DOHH2 (cell line): ENCODE measurements at regions not wholly inside any gene's neighbourhood (a gene's known extent, or its start where the extent isn't known, plus 50 kb on each side); places are given as distances from the start of the nearest gene placed in this dataset.

Source experiments
- H3F3A ChIP-seq: fragments of 200-600 bp; sonication (generic), shearing (Covaris generic); 2 replicates; pipeline ENCODE4 v1.6.0; 2016; ENCODE audit warnings: antibody characterized with exemption, mild to moderate bottlenecking; ENCODE audit not compliant: control insufficient read depth, insufficient read depth
- H3K27ac ChIP-seq: fragments of 200-600 bp; sonication (generic); 2 replicates; pipeline ENCODE4 v1.5.1; 2014; ENCODE audit warnings: low read depth, mild to moderate bottlenecking, low read length, moderate library complexity
- H3K27me3 ChIP-seq: fragments of 200-600 bp; sonication (generic); 2 replicates; pipeline ENCODE4 v1.6.1; 2014; ENCODE audit warnings: mild to moderate bottlenecking, low read length, mixed read lengths; ENCODE audit not compliant: control insufficient read depth
- H3K36me3 ChIP-seq: fragments of 200-600 bp; sonication (generic); 2 replicates; pipeline ENCODE4 v1.6.1; 2014; ENCODE audit warnings: mild to moderate bottlenecking, low read length, moderate library complexity, mixed read lengths; ENCODE audit not compliant: control insufficient read depth
- H3K4me1 ChIP-seq: fragments of 200-600 bp; sonication (generic); 2 replicates; pipeline ENCODE4 v1.6.1; 2014; ENCODE audit warnings: mild to moderate bottlenecking, low read length, mixed read lengths; ENCODE audit not compliant: control insufficient read depth
- H3K4me2 ChIP-seq: fragments of 200-600 bp; sonication (generic); 2 replicates; pipeline ENCODE4 v1.6.0; 2014; ENCODE audit warnings: mild to moderate bottlenecking, low read length, moderate library complexity
- H3K4me3 ChIP-seq: fragments of 200-600 bp; sonication (generic); 2 replicates; pipeline ENCODE4 v1.5.1; 2014; ENCODE audit warnings: mild to moderate bottlenecking, low read length, mixed read lengths
- H3K79me2 ChIP-seq: fragments of 200-600 bp; sonication (generic); 2 replicates; pipeline ENCODE4 v1.6.1; 2014; ENCODE audit warnings: mild to moderate bottlenecking, low read length, mixed read lengths; ENCODE audit not compliant: control insufficient read depth
- H3K9me2 ChIP-seq: fragments of 200-600 bp; sonication (generic); replicated peaks from 2 replicates; pipeline ENCODE4 v1.6.1; 2014; ENCODE audit warnings: mild to moderate bottlenecking, low read length, mixed read lengths; ENCODE audit not compliant: control insufficient read depth
- H3K9me3 ChIP-seq: fragments of 200-600 bp; sonication (generic); 2 replicates; pipeline ENCODE4 v1.6.1; 2014; ENCODE audit warnings: antibody characterized with exemption, low read length, mixed read lengths; ENCODE audit not compliant: control insufficient read depth, insufficient read depth
- H4K20me1 ChIP-seq: fragments of 200-600 bp; sonication (generic); 2 replicates; pipeline ENCODE4 v1.6.0; 2014; ENCODE audit warnings: low read depth, mild to moderate bottlenecking, antibody characterized with exemption, low read length, moderate library complexity; ENCODE audit not compliant: control insufficient read depth, insufficient read depth
- EZH2phosphoT487 ChIP-seq: fragments of 200-600 bp; sonication (generic); IDR thresholded peaks from 2 replicates; pipeline ENCODE4 v1.6.1; 2017; ENCODE audit warnings: borderline replicate concordance, mild to moderate bottlenecking, antibody characterized with exemption, low read length, moderate library complexity, mixed read lengths
- TF ChIP-seq, protein P1 (sequence below): fragments of 200-600 bp; sonication (generic); IDR thresholded peaks from one replicate; pipeline ENCODE4 v1.5.1; 2014; ENCODE audit warnings: antibody characterized with exemption, mild to moderate bottlenecking, low read depth, low read length; ENCODE audit not compliant: poor library complexity, severe bottlenecking

DNA sequence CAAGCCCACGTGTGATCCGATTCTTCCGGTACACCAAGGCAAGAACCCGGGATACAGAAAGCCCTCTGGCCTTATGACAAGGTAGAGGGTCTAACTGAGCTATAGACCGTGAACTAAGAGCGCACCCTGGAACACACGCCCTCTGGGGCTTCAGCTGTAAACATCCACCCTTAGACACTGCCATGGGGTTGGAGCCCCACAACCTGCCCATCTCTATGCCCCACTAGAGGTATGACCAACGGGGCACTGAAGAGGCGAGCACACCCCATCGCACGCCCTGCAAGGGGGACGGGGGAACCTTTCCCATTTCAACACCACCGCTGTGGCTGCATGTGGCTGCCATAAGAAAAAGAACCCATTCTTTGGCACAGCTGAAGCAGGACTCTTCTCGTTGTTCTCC lies 1206.0 kb upstream of the TMEM132C start:
- TF ChIP-seq, protein P1, sequence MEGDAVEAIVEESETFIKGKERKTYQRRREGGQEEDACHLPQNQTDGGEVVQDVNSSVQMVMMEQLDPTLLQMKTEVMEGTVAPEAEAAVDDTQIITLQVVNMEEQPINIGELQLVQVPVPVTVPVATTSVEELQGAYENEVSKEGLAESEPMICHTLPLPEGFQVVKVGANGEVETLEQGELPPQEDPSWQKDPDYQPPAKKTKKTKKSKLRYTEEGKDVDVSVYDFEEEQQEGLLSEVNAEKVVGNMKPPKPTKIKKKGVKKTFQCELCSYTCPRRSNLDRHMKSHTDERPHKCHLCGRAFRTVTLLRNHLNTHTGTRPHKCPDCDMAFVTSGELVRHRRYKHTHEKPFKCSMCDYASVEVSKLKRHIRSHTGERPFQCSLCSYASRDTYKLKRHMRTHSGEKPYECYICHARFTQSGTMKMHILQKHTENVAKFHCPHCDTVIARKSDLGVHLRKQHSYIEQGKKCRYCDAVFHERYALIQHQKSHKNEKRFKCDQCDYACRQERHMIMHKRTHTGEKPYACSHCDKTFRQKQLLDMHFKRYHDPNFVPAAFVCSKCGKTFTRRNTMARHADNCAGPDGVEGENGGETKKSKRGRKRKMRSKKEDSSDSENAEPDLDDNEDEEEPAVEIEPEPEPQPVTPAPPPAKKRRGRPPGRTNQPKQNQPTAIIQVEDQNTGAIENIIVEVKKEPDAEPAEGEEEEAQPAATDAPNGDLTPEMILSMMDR, result no peak
- TF ChIP-seq EZH2phosphoT487, result no peak
- no peak overlapping the region for H3K27ac ChIP-seq

DNA sequence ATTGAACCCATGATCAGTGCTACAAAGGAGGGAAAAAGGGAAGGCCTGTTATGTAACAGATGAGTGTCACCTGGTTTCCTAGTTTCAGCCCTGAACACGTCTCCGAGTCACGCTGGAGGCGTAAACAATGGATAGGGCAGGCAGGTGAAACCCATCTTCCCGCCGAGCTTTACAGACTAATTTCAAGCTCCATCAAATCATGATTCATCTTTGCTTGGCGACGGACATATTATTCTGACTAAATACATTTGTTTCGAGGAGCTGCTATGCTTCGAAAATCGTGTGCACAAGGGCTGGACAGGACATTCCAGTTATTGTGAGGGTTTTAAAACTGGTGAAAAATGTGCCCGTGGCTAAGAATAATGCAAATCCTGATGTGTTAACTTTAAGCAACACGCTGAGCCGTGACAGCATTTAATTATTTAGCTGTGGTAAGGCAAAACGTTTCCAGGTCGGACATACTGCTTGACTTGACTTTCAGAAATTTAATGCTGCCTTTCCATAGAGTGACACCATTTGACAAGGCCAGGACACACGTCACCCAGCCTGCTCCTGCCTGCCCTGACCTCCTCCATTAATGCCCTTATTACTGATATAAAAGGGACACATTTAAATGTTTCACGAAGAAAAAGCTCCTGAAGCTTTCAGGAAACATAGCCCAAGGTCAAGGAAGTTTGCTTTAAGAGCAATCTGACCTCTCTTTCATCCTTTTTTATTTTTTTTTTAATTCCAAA lies 1203.5 kb upstream of the TMEM132C start:
- Histone ChIP-seq H3K4me2 (no peak overlapping the region), H3K4me1 (no peaks in the 10 kb centered on the region), H3K4me3 (no peak overlapping the region), H3K27me3 (no peaks in the 10 kb centered on the region), H3K27ac (no peak overlapping the region), H3K79me2 (no peaks in the 10 kb centered on the region), H4K20me1 (no peaks in the 10 kb centered on the region), H3K9me2 (no peaks in the 10 kb centered on the region), H3K36me3 (no peaks in the 10 kb centered on the region), H3K9me3 (no peaks in the 10 kb centered on the region), H3F3A (no peaks in the 10 kb centered on the region)
- TF ChIP-seq, protein P1, result no peak
- no peak for TF ChIP-seq EZH2phosphoT487

More for the DNA sequence above, 1206.0 kb upstream of the TMEM132C start:
- H3F3A ChIP-seq, result no peaks in the 10 kb centered on the region
- no peak overlapping the region for H3K4me2 ChIP-seq
- no peaks in the 10 kb centered on the region for H3K9me2 ChIP-seq
- H3K4me3 ChIP-seq, result no peak overlapping the region
- no peaks in the 10 kb centered on the region for H3K27me3 ChIP-seq
- H3K79me2 ChIP-seq, result no peaks in the 10 kb centered on the region
- no peaks in the 10 kb centered on the region for H4K20me1 ChIP-seq
- H3K4me1 ChIP-seq, result no peaks in the 10 kb centered on the region
- H3K9me3 ChIP-seq, result no peaks in the 10 kb centered on the region
- no peaks in the 10 kb centered on the region for H3K36me3 ChIP-seq

DNA sequence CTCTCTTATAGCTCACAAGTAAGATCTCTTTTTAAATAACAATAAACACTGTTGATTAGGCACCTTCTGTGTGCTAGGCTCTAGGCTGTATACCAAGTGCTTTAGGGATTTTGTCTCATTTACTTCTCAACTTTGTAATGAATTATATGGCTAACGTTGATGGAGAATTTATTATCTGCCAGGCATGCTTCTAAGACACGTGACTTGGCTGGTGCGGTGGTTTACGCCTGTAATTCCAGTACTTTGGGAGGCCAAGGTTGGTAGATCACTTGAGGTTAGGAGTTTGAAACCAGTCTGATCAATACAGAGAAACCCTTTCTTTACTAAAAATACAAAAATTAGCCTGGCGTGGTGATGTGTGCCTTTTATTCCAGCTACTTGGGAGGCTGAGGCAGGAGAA lies 1202.8 kb upstream of the TMEM132C start:
- Histone ChIP-seq H3K79me2 (no peaks in the 10 kb centered on the region), H3K4me2 (no peak overlapping the region), H3K4me1 (no peaks in the 10 kb centered on the region), H3K36me3 (no peaks in the 10 kb centered on the region), H3K9me3 (no peaks in the 10 kb centered on the region), H3K9me2 (no peaks in the 10 kb centered on the region), H3K27ac (no peak overlapping the region), H4K20me1 (no peaks in the 10 kb centered on the region), H3F3A (no peaks in the 10 kb centered on the region), H3K27me3 (no peaks in the 10 kb centered on the region), H3K4me3 (no peak overlapping the region)
- TF ChIP-seq, protein P1, result no peak
- TF ChIP-seq EZH2phosphoT487, result no peak
